GM12875 (cell line): ENCODE measurements at regions not wholly inside any gene's neighbourhood (a gene's known extent, or its start where the extent isn't known, plus 50 kb on each side); places are given as distances from the start of the nearest gene placed in this dataset.

Source experiments
- H3K4me3 ChIP-seq: one replicate; pipeline ENCODE4 v1.5.1; 2011; ENCODE audit warnings: low read depth, low read length, control low read depth
- CTCF ChIP-seq: IDR thresholded peaks from 2 replicates; pipeline ENCODE4 v1.5.1; 2011; ENCODE audit warnings: low read depth, mild to moderate bottlenecking, control low read depth, inconsistent platforms, low read length, moderate library complexity, borderline replicate concordance; ENCODE audit not compliant: insufficient read depth

GRCh38 chr5:126360467-126360866 lies 62.7 kb upstream of the GRAMD2B start:
- TF ChIP-seq CTCF: no peak
- no peak overlapping the region for H3K4me3 ChIP-seq

GRCh38 chr5:126363658-126364057 lies 59.6 kb upstream of the GRAMD2B start:
- TF ChIP-seq CTCF: no peak
- no peak overlapping the region for H3K4me3 ChIP-seq

- no peak for TF ChIP-seq CTCF
- H3K4me3 ChIP-seq: no peak overlapping the region
These were observed 58.9 kb upstream of the GRAMD2B start for GRCh38 chr5:126364206-126364902.

GRCh38 chr5:126365446-126366198 lies 57.6 kb upstream of the GRAMD2B start:
- H3K4me3 ChIP-seq: no peak overlapping the region
- TF ChIP-seq CTCF: no peak

GRCh38 chr5:126366199-126366560 lies 57.0 kb upstream of the GRAMD2B start:
- no peak for TF ChIP-seq CTCF
- no peak overlapping the region for H3K4me3 ChIP-seq

- H3K4me3 ChIP-seq: no peak overlapping the region
- TF ChIP-seq CTCF: no peak
These were observed 54.9 kb upstream of the GRAMD2B start for GRCh38 chr5:126368239-126368812.

GRCh38 chr5:126369083-126369482 lies 54.1 kb upstream of the GRAMD2B start:
- no peak overlapping the region for H3K4me3 ChIP-seq
- no peak for TF ChIP-seq CTCF
